ENCODE measurements at regions not wholly inside any gene's neighbourhood (a gene's known extent, or its start where the extent isn't known, plus 50 kb on each side); places are given as distances from the start of the nearest gene placed in this dataset.

DNA sequence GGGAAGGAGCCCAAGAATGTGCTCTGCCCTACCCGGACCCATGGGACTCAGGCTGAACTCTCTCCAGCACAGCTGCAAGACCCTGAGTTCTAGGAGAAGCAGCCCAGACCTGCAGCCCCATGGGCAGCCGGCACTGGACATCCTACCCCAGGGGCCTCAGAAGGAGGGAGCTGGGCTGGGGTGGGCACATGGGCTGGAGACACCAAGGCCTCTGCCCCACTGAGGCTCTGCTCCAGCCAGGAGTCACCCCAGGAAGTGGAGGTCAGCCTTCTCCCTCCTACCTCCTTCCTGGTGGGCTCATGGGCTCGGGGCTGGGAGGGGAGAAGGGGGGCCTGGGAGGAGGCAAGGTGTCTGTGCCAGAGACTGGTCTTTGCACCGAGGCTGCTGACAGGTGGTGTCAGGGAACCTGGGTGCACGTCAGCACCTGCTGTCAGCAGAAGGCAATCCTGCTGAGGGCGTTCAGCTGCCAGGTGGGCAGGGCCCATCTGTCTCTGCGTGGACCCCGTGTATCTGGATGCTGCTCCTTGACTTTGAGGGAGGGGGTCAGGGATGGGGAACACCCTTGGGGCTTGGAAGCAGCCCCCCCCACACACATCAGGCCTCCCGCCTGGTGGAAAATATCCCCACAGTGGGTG, 95.2 kb downstream of the PDGFA start:
- Mint-ChIP-seq H3K4me1 (ENCODE audit: low read depth) (no peaks in the 10 kb centered on the region), H3K27me3 (ENCODE audit: insufficient read depth) (no peaks in the 10 kb centered on the region), H3K36me3 (ENCODE audit: low read depth) (no peaks in the 10 kb centered on the region), H3K9me3 (no peaks in the 10 kb centered on the region), H3K27ac (no peak overlapping the region), H3K4me3 (no peak overlapping the region)
- no peak for DNase-seq (ENCODE audit: low spot score)
- intact Hi-C loops (cut with micrococcal nuclease): no loop called here

DNA sequence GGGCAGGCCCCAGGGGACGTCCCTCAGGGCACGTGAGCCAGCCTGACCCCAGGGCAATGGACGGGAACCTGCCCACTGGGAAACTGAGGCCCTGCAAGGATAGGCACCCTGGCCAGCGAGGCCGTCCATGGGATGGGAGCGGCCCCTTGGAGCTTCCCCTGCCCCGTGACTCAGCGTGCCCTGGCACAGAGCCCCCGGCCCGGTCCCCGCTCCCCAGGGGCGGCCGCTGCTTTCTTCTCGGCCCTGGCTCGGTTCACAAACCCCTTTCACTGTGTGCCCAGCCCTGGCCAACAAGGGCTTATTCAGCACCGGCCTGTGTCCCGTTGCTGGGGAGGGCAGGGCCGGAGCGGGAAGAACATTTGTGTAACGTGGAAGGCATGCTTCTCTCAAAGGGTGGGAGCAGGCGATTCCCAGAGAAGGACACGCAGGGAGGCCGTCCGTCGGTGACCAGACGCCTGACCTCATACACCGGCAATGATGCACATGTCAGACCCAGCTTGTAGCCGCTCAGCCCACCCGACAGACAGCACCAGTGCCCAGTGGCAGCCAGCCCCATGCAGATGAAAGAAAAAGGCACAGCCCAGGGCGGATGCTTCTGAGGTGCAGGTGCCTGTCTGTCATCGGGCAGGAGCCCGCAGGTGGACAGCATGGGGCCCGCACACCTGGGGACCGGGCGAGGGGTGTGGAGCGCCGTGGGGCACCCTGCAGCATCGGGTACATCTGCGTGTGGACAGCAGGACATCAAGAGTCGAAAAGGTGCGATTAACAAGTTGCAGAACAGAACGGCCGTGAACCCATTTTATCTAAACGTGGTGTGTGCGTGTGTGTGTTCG, 94.5 kb downstream of the PDGFA start:
- no peaks in the 10 kb centered on the region for H3K27me3 Mint-ChIP-seq (ENCODE audit: insufficient read depth)
- H3K9me3 Mint-ChIP-seq: no peaks in the 10 kb centered on the region
- no peaks in the 10 kb centered on the region for H3K36me3 Mint-ChIP-seq (ENCODE audit: low read depth)
- intact Hi-C loops (cut with micrococcal nuclease): no loop called here
- H3K4me3 Mint-ChIP-seq: no peak overlapping the region
- no peak for DNase-seq (ENCODE audit: low spot score)
- no peak overlapping the region for H3K27ac Mint-ChIP-seq
- no peaks in the 10 kb centered on the region for H3K4me1 Mint-ChIP-seq (ENCODE audit: low read depth)

DNA sequence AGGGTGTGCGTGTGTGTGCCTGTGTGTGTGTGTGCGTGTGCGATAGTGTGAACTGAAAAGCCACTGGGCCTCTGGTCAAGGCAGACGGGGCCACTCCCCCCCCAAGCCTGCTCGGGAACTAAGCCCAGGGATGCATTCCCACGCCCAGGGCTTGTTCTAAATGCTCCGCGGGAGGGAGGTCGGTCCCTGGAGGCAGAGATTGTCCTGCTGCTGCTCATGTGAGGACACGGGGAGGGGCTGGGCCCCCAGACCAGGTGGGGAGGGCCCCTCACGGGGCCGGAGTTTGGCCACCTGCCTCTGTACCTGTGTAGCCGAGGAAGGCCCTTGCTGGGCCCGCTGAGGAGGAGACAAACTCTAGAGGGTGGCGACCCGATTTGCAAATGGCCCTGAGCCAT, 93.9 kb downstream of the PDGFA start:
- H3K36me3 Mint-ChIP-seq (ENCODE audit: low read depth): no peaks in the 10 kb centered on the region
- no peak for DNase-seq (ENCODE audit: low spot score)
- no peak overlapping the region for H3K4me3 Mint-ChIP-seq
- H3K27ac Mint-ChIP-seq: no peak overlapping the region
- no peaks in the 10 kb centered on the region for H3K9me3 Mint-ChIP-seq
- intact Hi-C loops (cut with micrococcal nuclease): no loop called here
- no peaks in the 10 kb centered on the region for H3K4me1 Mint-ChIP-seq (ENCODE audit: low read depth)
- H3K27me3 Mint-ChIP-seq (ENCODE audit: insufficient read depth): no peaks in the 10 kb centered on the region

DNA sequence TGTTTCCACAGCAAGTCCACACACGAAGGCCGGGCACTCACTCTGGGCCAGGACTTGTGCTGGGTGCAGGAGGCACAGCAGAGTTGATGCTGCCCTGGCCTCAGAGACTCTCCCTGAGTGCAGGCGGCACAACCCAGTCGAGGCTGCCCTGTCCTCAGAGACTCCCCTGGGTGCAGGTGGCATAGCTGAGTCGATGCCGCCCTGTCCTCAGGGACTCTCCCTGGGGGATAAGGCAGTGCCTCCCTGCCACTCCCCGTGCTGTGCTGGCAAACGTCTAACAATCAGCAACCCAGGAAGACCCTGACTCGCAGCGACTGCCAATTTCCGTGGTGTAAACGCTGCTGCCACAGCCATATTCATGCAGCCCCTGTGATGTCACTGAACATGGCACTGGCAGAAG, 93.1 kb downstream of the PDGFA start:
- Mint-ChIP-seq H3K36me3 (ENCODE audit: low read depth) (no peaks in the 10 kb centered on the region), H3K27ac (no peak overlapping the region), H3K9me3 (no peaks in the 10 kb centered on the region), H3K4me1 (ENCODE audit: low read depth) (no peaks in the 10 kb centered on the region), H3K4me3 (no peak overlapping the region), H3K27me3 (ENCODE audit: insufficient read depth) (no peaks in the 10 kb centered on the region)
- DNase-seq (ENCODE audit: low spot score): no peak
- intact Hi-C loops (cut with micrococcal nuclease): no loop called here

DNA sequence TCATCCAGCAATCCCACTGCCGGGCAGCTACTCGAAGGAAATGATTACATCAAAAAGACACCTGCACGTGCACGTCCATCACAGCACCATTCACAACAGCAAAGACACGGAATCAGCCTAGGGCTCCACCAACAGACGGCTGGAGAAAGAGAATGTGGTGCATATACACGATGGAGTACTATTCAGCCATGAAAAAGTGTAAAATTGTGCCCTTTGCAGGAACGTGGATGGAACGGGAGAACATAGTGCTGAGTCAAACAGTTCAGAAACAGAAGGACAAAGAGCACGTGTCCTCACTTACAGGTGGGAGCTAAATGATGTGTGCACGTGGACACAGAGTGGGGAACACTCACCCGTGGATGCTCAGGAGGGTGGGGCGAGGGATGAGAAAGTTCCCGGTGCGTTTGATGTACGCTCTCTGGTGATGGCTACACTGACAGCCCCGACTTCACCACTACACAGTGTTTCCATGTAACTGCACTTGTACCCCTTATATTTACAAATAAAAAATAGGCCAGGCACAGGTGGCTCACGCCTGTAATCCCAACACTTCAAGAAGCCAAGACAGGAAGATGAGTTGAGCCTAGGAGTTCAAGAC, 92.0 kb downstream of the PDGFA start:
- Mint-ChIP-seq H3K36me3 (ENCODE audit: low read depth) (no peaks in the 10 kb centered on the region), H3K9me3 (no peaks in the 10 kb centered on the region)

DNA sequence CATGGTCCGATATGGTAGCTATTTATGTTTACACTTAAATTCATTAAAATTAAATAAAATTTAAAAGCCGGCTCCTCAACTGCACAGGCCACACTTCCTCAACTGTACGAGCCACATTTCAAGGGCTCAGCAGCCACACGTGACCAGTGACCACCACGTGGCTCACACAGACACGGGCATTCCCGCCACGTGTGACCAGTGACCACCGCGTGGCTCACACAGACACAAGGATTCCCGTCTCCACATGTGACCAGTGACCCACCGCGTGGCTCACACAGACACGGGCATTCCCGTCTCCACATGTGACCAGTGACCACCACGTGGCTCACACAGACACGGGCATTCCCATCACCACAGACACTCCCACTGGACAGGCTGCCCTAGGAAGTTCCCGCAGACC, 91.3 kb downstream of the PDGFA start:
- H3K4me1 Mint-ChIP-seq (ENCODE audit: low read depth): no peaks in the 10 kb centered on the region
- H3K36me3 Mint-ChIP-seq (ENCODE audit: low read depth): no peaks in the 10 kb centered on the region
- intact Hi-C loops (cut with micrococcal nuclease): no loop called here
- H3K27ac Mint-ChIP-seq: no peak overlapping the region
- no peak overlapping the region for H3K4me3 Mint-ChIP-seq
- no peaks in the 10 kb centered on the region for H3K27me3 Mint-ChIP-seq (ENCODE audit: insufficient read depth)
- H3K9me3 Mint-ChIP-seq: no peaks in the 10 kb centered on the region
- DNase-seq (ENCODE audit: low spot score): no peak

More for the DNA sequence above, 92.0 kb downstream of the PDGFA start:
- Mint-ChIP-seq H3K27ac (no peak overlapping the region), H3K4me1 (ENCODE audit: low read depth) (no peaks in the 10 kb centered on the region), H3K4me3 (no peak overlapping the region), H3K27me3 (ENCODE audit: insufficient read depth) (no peaks in the 10 kb centered on the region)
- DNase-seq (ENCODE audit: low spot score): no peak
- intact Hi-C loops (cut with micrococcal nuclease): no loop called here

DNA sequence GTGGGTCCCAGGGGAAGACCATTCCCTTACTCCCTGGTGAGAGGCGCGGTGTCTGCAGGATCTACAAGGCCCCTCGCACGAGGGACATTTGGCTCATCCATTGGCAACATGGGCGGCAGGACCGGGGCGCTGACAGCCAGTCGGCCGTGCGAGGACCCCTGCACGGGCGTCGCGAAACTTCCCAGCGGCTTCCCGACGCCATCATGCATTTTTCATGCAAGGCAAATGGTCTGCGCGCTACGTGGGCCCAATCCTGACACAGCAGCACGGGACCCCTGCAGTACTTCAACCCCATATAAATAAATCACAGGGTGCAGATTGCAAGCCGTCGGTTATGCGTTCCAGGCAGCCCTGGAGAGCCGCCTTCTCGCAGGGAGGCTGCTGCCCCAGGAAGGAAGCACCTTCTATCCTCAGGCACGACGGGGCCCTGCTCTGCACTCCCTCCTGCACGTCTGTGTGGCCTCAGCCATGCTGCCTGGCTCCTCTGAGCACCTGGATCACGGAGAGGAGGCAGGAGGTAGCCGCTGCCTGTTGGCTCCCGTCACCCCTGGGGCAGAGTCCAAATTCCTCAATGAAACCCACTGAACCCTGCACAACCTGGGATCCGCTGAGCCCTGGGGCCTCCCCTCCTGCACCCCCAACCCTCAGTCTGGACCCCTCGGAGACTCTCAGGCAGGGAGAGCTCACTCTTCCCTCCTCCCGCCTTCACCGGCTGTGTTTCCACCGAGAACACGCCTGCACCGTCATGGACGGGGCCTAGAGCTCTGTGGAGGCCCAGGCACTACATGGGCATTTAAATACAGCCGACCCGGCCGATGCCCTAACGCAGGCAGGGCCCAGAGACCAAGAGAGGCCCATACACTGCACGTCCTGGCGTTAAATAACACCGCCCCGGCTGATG, 90.5 kb downstream of the PDGFA start:
- no peaks in the 10 kb centered on the region for H3K9me3 Mint-ChIP-seq
- DNase-seq (ENCODE audit: low spot score): no peak
- H3K4me3 Mint-ChIP-seq: no peak overlapping the region
- no peaks in the 10 kb centered on the region for H3K4me1 Mint-ChIP-seq (ENCODE audit: low read depth)
- intact Hi-C loops (cut with micrococcal nuclease): no loop called here
- no peaks in the 10 kb centered on the region for H3K36me3 Mint-ChIP-seq (ENCODE audit: low read depth)
- no peaks in the 10 kb centered on the region for H3K27me3 Mint-ChIP-seq (ENCODE audit: insufficient read depth)
- H3K27ac Mint-ChIP-seq: no peak overlapping the region

DNA sequence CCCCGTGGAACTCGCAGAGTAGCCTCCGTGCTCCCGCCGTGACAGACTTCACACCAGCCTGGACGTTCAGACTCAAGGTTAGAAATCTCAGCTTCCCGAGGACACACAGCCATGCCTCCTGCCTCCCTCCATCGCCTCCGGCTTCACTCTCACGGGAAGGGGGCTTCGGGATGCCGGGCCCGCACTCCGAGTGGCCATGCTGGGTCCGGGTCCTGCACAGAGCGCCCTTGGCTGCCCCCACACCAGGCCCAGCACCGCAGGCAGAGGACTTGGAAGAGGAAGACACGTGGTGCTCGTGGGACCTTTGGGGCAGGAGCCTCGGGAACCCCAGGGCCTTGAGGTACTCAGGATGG, 89.8 kb downstream of the PDGFA start:
- no peaks in the 10 kb centered on the region for H3K27me3 Mint-ChIP-seq (ENCODE audit: insufficient read depth)
- intact Hi-C loops (cut with micrococcal nuclease): no loop called here
- H3K27ac Mint-ChIP-seq: no peak overlapping the region
- no peak for DNase-seq (ENCODE audit: low spot score)
- H3K4me3 Mint-ChIP-seq: no peak overlapping the region
- no peaks in the 10 kb centered on the region for H3K4me1 Mint-ChIP-seq (ENCODE audit: low read depth)
- H3K9me3 Mint-ChIP-seq: no peaks in the 10 kb centered on the region
- H3K36me3 Mint-ChIP-seq (ENCODE audit: low read depth): no peaks in the 10 kb centered on the region

DNA sequence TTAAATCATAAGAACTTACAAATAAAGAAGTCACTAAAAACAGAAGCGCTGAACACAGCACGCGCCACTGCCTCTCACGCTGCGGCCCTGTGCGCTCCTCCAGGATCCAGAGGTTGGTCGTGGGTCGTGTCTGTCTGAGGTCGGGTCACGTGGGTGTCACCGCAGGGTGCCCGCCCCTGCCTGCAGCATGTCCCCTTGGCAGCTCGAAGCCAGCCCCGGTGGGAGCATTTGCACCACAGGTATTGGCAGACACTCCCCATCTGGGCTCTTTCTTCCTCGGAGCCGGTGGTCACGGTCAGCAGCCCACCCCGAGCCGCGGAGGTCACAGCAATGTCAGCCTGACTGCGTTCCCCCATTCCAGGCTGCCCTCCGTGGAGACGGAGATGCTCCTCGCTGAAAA, 88.6 kb downstream of the PDGFA start:
- no peak overlapping the region for H3K4me3 Mint-ChIP-seq
- no peaks in the 10 kb centered on the region for H3K9me3 Mint-ChIP-seq
- no peaks in the 10 kb centered on the region for H3K36me3 Mint-ChIP-seq (ENCODE audit: low read depth)
- intact Hi-C loops (cut with micrococcal nuclease): no loop called here
- H3K27ac Mint-ChIP-seq: no peak overlapping the region
- H3K27me3 Mint-ChIP-seq (ENCODE audit: insufficient read depth): no peaks in the 10 kb centered on the region
- peaks cover 7% of the 10 kb centered on the region for H3K4me1 Mint-ChIP-seq (ENCODE audit: low read depth)
- DNase-seq (ENCODE audit: low spot score): no peak

DNA sequence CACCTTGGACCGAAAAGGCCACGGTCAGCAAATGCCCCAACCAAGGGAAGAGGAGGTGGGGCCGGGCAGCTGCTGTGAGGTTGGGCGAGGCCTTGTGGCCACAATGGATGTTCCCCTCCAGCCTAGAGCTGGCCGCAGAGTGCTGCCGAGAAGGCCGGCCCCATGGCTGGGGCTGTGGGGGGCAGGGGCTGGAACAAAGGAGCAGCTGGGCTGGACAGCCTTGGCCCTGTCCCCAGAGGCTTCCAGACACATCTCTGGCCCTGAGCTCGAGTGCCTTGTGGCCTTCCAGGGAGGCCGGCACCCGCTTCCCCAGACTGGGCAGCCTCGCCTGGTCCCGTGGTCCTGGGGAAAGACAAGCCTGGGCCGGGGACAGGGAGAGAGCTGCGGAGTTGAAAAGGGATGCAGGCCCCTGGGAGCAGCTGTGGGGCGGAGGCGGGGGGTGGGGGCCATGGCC, 88.0 kb downstream of the PDGFA start:
- H3K27me3 Mint-ChIP-seq (ENCODE audit: insufficient read depth): no peaks in the 10 kb centered on the region
- no peak overlapping the region for H3K4me3 Mint-ChIP-seq
- H3K4me1 Mint-ChIP-seq (ENCODE audit: low read depth): peaks cover 7% of the 10 kb centered on the region
- DNase-seq (ENCODE audit: low spot score): no peak
- no peaks in the 10 kb centered on the region for H3K9me3 Mint-ChIP-seq
- intact Hi-C loops (cut with micrococcal nuclease): no loop called here
- H3K36me3 Mint-ChIP-seq (ENCODE audit: low read depth): no peaks in the 10 kb centered on the region
- H3K27ac Mint-ChIP-seq: no peak overlapping the region

DNA sequence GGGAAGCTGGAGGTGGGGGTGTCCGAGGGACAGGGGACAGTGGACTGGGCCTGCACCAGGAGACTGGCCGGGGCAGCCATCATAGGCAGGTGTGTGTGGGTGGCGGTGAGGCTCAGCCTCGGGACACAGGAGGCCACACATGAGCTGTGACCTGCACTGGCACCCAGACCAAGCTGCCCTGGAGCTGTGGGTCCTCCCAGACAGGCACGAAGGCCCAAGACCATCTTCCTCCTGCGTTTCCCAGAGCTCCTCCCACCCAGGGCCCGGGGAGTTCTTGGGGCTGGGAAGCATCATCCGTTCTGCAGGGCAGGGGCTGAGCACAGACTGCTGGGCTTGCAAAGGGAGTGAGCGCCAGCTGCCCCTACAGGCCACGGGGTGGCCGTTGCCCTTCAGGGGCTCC, 87.4 kb downstream of the PDGFA start:
- H3K4me3 Mint-ChIP-seq: no peak overlapping the region
- no peaks in the 10 kb centered on the region for H3K36me3 Mint-ChIP-seq (ENCODE audit: low read depth)
- intact Hi-C loops (cut with micrococcal nuclease): no loop called here
- DNase-seq (ENCODE audit: low spot score): no peak
- H3K27ac Mint-ChIP-seq: no peak overlapping the region
- H3K27me3 Mint-ChIP-seq (ENCODE audit: insufficient read depth): no peaks in the 10 kb centered on the region
- H3K4me1 Mint-ChIP-seq (ENCODE audit: low read depth): peaks cover 7% of the 10 kb centered on the region
- H3K9me3 Mint-ChIP-seq: no peaks in the 10 kb centered on the region

DNA sequence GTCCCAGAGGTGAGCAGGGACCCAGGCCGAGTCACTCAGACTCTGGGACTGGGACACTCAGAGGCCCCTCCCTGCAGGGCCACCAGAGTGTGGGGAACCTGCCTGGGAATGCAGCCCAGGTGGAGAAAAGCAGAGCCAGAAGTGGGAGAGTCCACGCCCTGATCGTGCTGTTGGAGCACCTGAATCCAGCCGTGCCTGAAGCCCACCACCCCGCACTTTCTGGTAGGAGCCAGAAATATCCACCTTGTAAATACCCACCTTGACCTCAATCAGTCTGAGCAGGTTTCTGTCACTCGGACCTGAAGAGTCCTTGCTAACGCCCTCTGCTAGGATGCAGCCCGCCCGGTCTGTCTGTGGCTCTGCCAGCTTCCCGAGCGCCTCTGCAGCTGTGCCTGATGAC, 86.7 kb downstream of the PDGFA start:
- DNase-seq (ENCODE audit: low spot score): no peak
- Mint-ChIP-seq H3K9me3 (no peaks in the 10 kb centered on the region), H3K4me3 (no peak overlapping the region), H3K4me1 (ENCODE audit: low read depth) (peaks cover 7% of the 10 kb centered on the region), H3K27ac (no peak overlapping the region), H3K36me3 (ENCODE audit: low read depth) (no peaks in the 10 kb centered on the region), H3K27me3 (ENCODE audit: insufficient read depth) (no peaks in the 10 kb centered on the region)
- intact Hi-C loops (cut with micrococcal nuclease): no loop called here

DNA sequence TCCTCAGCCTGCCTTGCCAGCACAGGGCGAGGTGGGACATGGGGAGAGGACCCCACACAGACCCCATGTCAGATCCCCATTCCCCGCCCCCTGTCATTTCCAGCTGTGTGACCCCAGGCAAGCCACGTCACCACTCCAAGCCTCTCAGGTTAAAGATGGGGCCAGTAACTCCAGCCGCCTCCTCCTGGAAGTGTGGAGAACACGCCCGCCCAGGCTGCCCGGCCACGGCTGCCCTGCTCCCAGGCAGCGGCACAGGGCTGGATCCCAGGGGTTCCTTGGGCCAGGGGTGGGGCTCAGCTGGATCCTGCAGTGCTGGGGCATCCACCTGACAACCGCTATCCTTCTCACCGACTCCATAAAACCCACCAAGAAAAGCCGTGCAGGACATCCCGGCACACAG, 86.1 kb downstream of the PDGFA start:
- H3K4me1 Mint-ChIP-seq (ENCODE audit: low read depth): peaks cover 7% of the 10 kb centered on the region
- DNase-seq (ENCODE audit: low spot score): no peak
- no peaks in the 10 kb centered on the region for H3K9me3 Mint-ChIP-seq
- no peak overlapping the region for H3K4me3 Mint-ChIP-seq
- no peak overlapping the region for H3K27ac Mint-ChIP-seq
- intact Hi-C loops (cut with micrococcal nuclease): no loop called here
- no peaks in the 10 kb centered on the region for H3K36me3 Mint-ChIP-seq (ENCODE audit: low read depth)
- no peaks in the 10 kb centered on the region for H3K27me3 Mint-ChIP-seq (ENCODE audit: insufficient read depth)
